Pancreas (tissue), 10 donors: ENCODE measurements at regions not wholly inside any gene's neighbourhood (a gene's known extent, or its start where the extent isn't known, plus 50 kb on each side); places are given as distances from the start of the nearest gene placed in this dataset.
A peak's percentile ranks its signal among the peaks of the same experiment; 100 is the strongest.

Source experiments
- ATAC-seq, 4 donors: fragments of 200-7000 bp; cut with Tn5 transposase; one replicate each; pipeline versions ENCODE4 v1.8.0 to v1.9.1; 2020; ENCODE audit warnings: mild to moderate bottlenecking in 4 of 4, moderate library complexity in 4 of 4
- DNase-seq, 6 donors: peaks; one replicate each; pipeline ENCODE4 v3.0.0-alpha.2; 2020
- FAIRE-seq: peaks from 2 replicates; lab custom pipeline; 2012; peaks lifted over from hg19 to GRCh38; lab: Jason Lieb, UNC
- H3K27ac ChIP-seq, 4 donors: fragments of 200-600 bp; sonication (generic); 1 replicate in 3 of 4; 2 replicates in 1 of 4; pipeline versions ENCODE4 v1.5.0 to v1.8.0; 2020
- H3K27me3 ChIP-seq, 4 donors: fragments of 200-600 bp; one replicate each; pipeline ENCODE4 v1.8.0; 2021
- H3K36me3 ChIP-seq, 3 donors: fragments of 200-600 bp; sonication (generic) in 1 of 3; one replicate each; pipeline versions ENCODE4 v1.5.0 to v1.8.0; 2020 to 2021
- H3K4me1 ChIP-seq, 3 donors: fragments of 200-600 bp; one replicate each; pipeline ENCODE4 v1.8.0; 2021
- H3K4me3 ChIP-seq, 4 donors: fragments of 200-600 bp; sonication (generic) in 2 of 4; one replicate each; pipeline versions ENCODE4 v1.5.0 to v1.8.0; 2020 to 2021
- H3K9me3 ChIP-seq, 4 donors: fragments of 200-600 bp; one replicate each; pipeline ENCODE4 v1.8.0; 2021
- CTCF ChIP-seq, 4 donors: fragments of 200-600 bp; sonication (generic) in 3 of 4; IDR thresholded peaks; one replicate each; pipeline versions ENCODE4 v1.5.0 to v1.8.0; 2021; ENCODE audit warnings: antibody characterized with exemption in 4 of 4
- WGBS, 2 donors: extraction: QIAGEN DNeasy Blood & Tissue Kit; methylation state at CpG; one replicate each; pipeline ENCODE4 v1.1.7; 2013; 5-methylcytosine and 5-hydroxymethylcytosine counted together
- intact Hi-C, 3 donors: fragments of 100-400 bp; cut with DNase I; formaldehyde crosslinking; loops; one replicate each; pipeline versions ENCODE4 v1.11.1 to v1.14.2; 2022
- donor health status: healthy with polysubstance abuse.
- donor health status: DM: no; HTN: no; CAD: no; lungs with moderate emphysema.
- donor health status: DM: no; HTN: no; CAD: no.
- donor health status: control.
- donor health status: control.
- donor health status: Bipolar disorder and iron deficiency.
- donor health status: DM: yes; HTN: yes; CAD: no.
- donor health status: DM: no; HTN: no; CAD: no.
- donor health status: DM: no; HTN: no; CAD: no.
- donor health status: DM: yes; HTN: yes; CAD: no.

GRCh38 chr16:17972460-17972943 is 364.0 kb downstream of the NPIPA8 start:
- Histone ChIP-seq H3K27ac (no peak overlapping the region), H3K4me1 (no peaks in the 10 kb centered on the region), H3K4me3 (no peak overlapping the region), H3K27me3 (no peaks in the 10 kb centered on the region), H3K9me3 (no peaks in the 10 kb centered on the region), H3K36me3 (no peaks in the 10 kb centered on the region)
- DNase-seq (no peak), FAIRE-seq (no peak), ATAC-seq (peak in 1 of 4 donors; percentile 48)
- 31 to 36% methylated on average over 15 of the region's 15 CpGs for WGBS, 2 donors
- intact Hi-C loops, result no loop called here
- no peak for TF ChIP-seq CTCF (IDR thresholded peaks at IDR 0.05)

- H3K4me3 ChIP-seq, result no peak overlapping the region
- H3K4me1 ChIP-seq, result no peaks in the 10 kb centered on the region
- no peaks in the 10 kb centered on the region for H3K9me3 ChIP-seq
- ATAC-seq (peak in 3 of 4 donors; percentile 39 to 57 (median 47)), DNase-seq (no peak), FAIRE-seq (no peak)
- H3K27ac ChIP-seq, result no peak overlapping the region
- TF ChIP-seq CTCF (IDR thresholded peaks at IDR 0.05), result no peak
- no peaks in the 10 kb centered on the region for H3K27me3 ChIP-seq
- intact Hi-C loops, result no loop called here
- no peaks in the 10 kb centered on the region for H3K36me3 ChIP-seq
- 48 to 59% methylated on average over 4 of the region's 4 CpGs for WGBS, 2 donors
These were observed 365.7 kb downstream of the NPIPA8 start for GRCh38 chr16:17970816-17971331.

GRCh38 chr16:17970157-17970765 is 366.3 kb downstream of the NPIPA8 start:
- H3K4me1 ChIP-seq, result no peaks in the 10 kb centered on the region
- intact Hi-C loops, result no loop called here
- ATAC-seq, result no peak
- no peak for TF ChIP-seq CTCF (IDR thresholded peaks at IDR 0.05)
- no peak for FAIRE-seq
- H3K9me3 ChIP-seq, result no peaks in the 10 kb centered on the region
- WGBS, 2 donors, result 29 to 37% methylated on average over 5 of the region's 5 CpGs
- no peak overlapping the region for H3K4me3 ChIP-seq
- no peaks in the 10 kb centered on the region for H3K36me3 ChIP-seq
- no peak for DNase-seq
- H3K27ac ChIP-seq, result no peak overlapping the region
- H3K27me3 ChIP-seq, result no peaks in the 10 kb centered on the region

GRCh38 chr16:17965133-17965900 is 371.2 kb downstream of the NPIPA8 start:
- WGBS, 2 donors, result 43 to 58% methylated on average over 10 of the region's 10 CpGs
- FAIRE-seq (no peak), DNase-seq (no peak), ATAC-seq (no peak)
- no peaks in the 10 kb centered on the region for H3K27me3 ChIP-seq
- intact Hi-C loops, result no loop called here
- H3K4me1 ChIP-seq, result no peaks in the 10 kb centered on the region
- H3K9me3 ChIP-seq, result no peaks in the 10 kb centered on the region
- no peaks in the 10 kb centered on the region for H3K36me3 ChIP-seq
- TF ChIP-seq CTCF (IDR thresholded peaks at IDR 0.05), result no peak
- H3K4me3 ChIP-seq, result no peak overlapping the region
- H3K27ac ChIP-seq, result no peak overlapping the region
